Lung (tissue), 11 donors: ENCODE measurements at regions not wholly inside any gene's neighbourhood (a gene's known extent, or its start where the extent isn't known, plus 50 kb on each side); places are given as distances from the start of the nearest gene placed in this dataset.
A peak's percentile ranks its signal among the peaks of the same experiment; 100 is the strongest.

ENCODE experiments used
- ATAC-seq: fragments of 200-7000 bp; cut with Tn5 transposase; one replicate; pipeline ENCODE4 v1.9.1; 2020; ENCODE audit warnings: moderate number of reproducible peaks; ENCODE audit not compliant: insufficient read depth, low FRiP score
- DNase-seq, 3 donors: peaks; one replicate each; pipeline ENCODE4 v3.0.0-alpha.2; 2013 to 2017
- H3K27ac ChIP-seq, 2 donors: one replicate each; pipeline ENCODE4 v1.5.1; 2013; ENCODE audit warnings: mild to moderate bottlenecking in 2 of 2, moderate library complexity in 2 of 2, control low read depth in 1 of 2, inconsistent platforms in 1 of 2, low read depth in 1 of 2, low read length in 1 of 2
- H3K27me3 ChIP-seq, 3 donors: one replicate each; pipeline ENCODE4 v1.5.1; 2013; ENCODE audit warnings: low read length in 2 of 3; ENCODE audit not compliant: control insufficient read depth in 3 of 3, insufficient read depth in 3 of 3
- H3K36me3 ChIP-seq, 4 donors: one replicate each; pipeline ENCODE4 v1.5.1; 2013; ENCODE audit warnings: low read length in 4 of 4, mild to moderate bottlenecking in 1 of 4, moderate library complexity in 1 of 4; ENCODE audit not compliant: control insufficient read depth in 4 of 4, insufficient read depth in 4 of 4
- H3K4me1 ChIP-seq, 5 donors: one replicate each; pipeline ENCODE4 v1.5.1; 2013; ENCODE audit warnings: low read length in 5 of 5, mild to moderate bottlenecking in 2 of 5, moderate library complexity in 1 of 5; ENCODE audit not compliant: control insufficient read depth in 5 of 5, insufficient read depth in 5 of 5
- H3K4me3 ChIP-seq: one replicate; pipeline ENCODE4 v1.5.1; 2013; ENCODE audit warnings: mild to moderate bottlenecking, control low read depth, moderate library complexity
- H3K9ac ChIP-seq, 2 donors: one replicate each; pipeline ENCODE4 v1.5.1; 2013; ENCODE audit warnings: low read length in 2 of 2, control low read depth in 1 of 2; ENCODE audit not compliant: insufficient read depth in 1 of 2
- H3K9me3 ChIP-seq, 4 donors: one replicate each; pipeline ENCODE4 v1.5.1; 2013; ENCODE audit warnings: low read length in 3 of 4, mild to moderate bottlenecking in 1 of 4, moderate library complexity in 1 of 4; ENCODE audit not compliant: control insufficient read depth in 4 of 4, insufficient read depth in 3 of 4
- CTCF ChIP-seq: IDR thresholded peaks from 2 replicates; pipeline ENCODE4 v1.5.1; 2012; ENCODE audit warnings: mild to moderate bottlenecking; ENCODE audit errors: control extremely low read depth, extremely low read depth
- WGBS, 2 donors: extraction: QIAGEN DNeasy Blood & Tissue Kit; methylation state at CpG; one replicate each; pipeline ENCODE4 v1.1.7; 2013; 5-methylcytosine and 5-hydroxymethylcytosine counted together
- donor health status: control.
- donor health status: control.
- donor health status: Bipolar disorder and iron deficiency.
- donor health status: healthy.
- donor health status: DM: yes; HTN: yes; CAD: no.

- no peak overlapping the region for H3K27ac ChIP-seq
- H3K9ac ChIP-seq: no peak overlapping the region
- no peaks in the 10 kb centered on the region for H3K4me1 ChIP-seq
- WGBS, 2 donors: 33 to 55% methylated on average over 3 of the region's 3 CpGs
- DNase-seq (no peak), ATAC-seq (no peak)
- TF ChIP-seq CTCF: no peak
- H3K36me3 ChIP-seq: no peaks in the 10 kb centered on the region
- H3K27me3 ChIP-seq: no peaks in the 10 kb centered on the region
- no peaks in the 10 kb centered on the region for H3K9me3 ChIP-seq
- H3K4me3 ChIP-seq: no peak overlapping the region
These were observed 193.2 kb upstream of the SALL4 start for GRCh38 chr20:51995551-51995951.

GRCh38 chr20:51994751-51995417 lies 192.6 kb upstream of the SALL4 start:
- TF ChIP-seq CTCF: no peak
- Histone ChIP-seq H3K4me3 (no peak overlapping the region), H3K27me3 (no peaks in the 10 kb centered on the region), H3K4me1 (no peaks in the 10 kb centered on the region), H3K36me3 (no peaks in the 10 kb centered on the region), H3K27ac (no peak overlapping the region), H3K9ac (no peak overlapping the region), H3K9me3 (no peaks in the 10 kb centered on the region)
- 90 to 92% methylated on average over 10 of the region's 10 CpGs for WGBS, 2 donors
- no peak for ATAC-seq
- DNase-seq: no peak

GRCh38 chr20:51987812-51988211 lies 185.5 kb upstream of the SALL4 start:
- no peak for ATAC-seq
- H3K9ac ChIP-seq: no peak overlapping the region
- no peaks in the 10 kb centered on the region for H3K36me3 ChIP-seq
- H3K27me3 ChIP-seq: no peaks in the 10 kb centered on the region
- H3K4me3 ChIP-seq: no peak overlapping the region
- TF ChIP-seq CTCF: no peak
- peaks cover 0 to 14% (median 0%) of the 10 kb centered on the region in 5 donors for H3K4me1 ChIP-seq
- no peak overlapping the region for H3K27ac ChIP-seq
- DNase-seq: no peak
- H3K9me3 ChIP-seq: no peaks in the 10 kb centered on the region

GRCh38 chr20:51985013-51985415 lies 182.7 kb upstream of the SALL4 start:
- no peaks in the 10 kb centered on the region for H3K27me3 ChIP-seq
- peak; percentile 50 for ATAC-seq
- peak; percentile 28 to 95 (median 93) for DNase-seq
- no peak overlapping the region for H3K4me3 ChIP-seq
- no peaks in the 10 kb centered on the region for H3K36me3 ChIP-seq
- peak overlapping the region in 1 of 2 donors; percentile 73 for H3K9ac ChIP-seq
- TF ChIP-seq CTCF: no peak
- peaks cover 0 to 14% (median 0%) of the 10 kb centered on the region in 5 donors for H3K4me1 ChIP-seq
- H3K27ac ChIP-seq: no peak overlapping the region
- no peaks in the 10 kb centered on the region for H3K9me3 ChIP-seq
